ENCODE measurements at regions not wholly inside any gene's neighbourhood (a gene's known extent, or its start where the extent isn't known, plus 50 kb on each side); places are given as distances from the start of the nearest gene placed in this dataset.

- in situ Hi-C loops (cut with HindIII; ENCODE audit: low sequenced_read_pairs), result no loop called here
- TF ChIP-seq CTCF (IDR thresholded peaks at IDR 0.05; ENCODE audit: low read depth, low read length, missing control alignments), result no peak
- H3K4me3 ChIP-seq (ENCODE audit: low read depth, low read length), result no peak overlapping the region
- no peak for DNase-seq (ENCODE audit: low read depth)
These were observed 331.7 kb upstream of the ZMIZ1 start for GRCh38 chr10:78736926-78737630.

GRCh38 chr10:78737883-78738856 lies 330.6 kb upstream of the ZMIZ1 start:
- no peak for DNase-seq (ENCODE audit: low read depth)
- H3K4me3 ChIP-seq (ENCODE audit: low read depth, low read length), result no peak overlapping the region
- no peak for TF ChIP-seq CTCF (IDR thresholded peaks at IDR 0.05; ENCODE audit: low read depth, low read length, missing control alignments)
- in situ Hi-C loops (cut with HindIII; ENCODE audit: low sequenced_read_pairs), result no loop called here

DNA sequence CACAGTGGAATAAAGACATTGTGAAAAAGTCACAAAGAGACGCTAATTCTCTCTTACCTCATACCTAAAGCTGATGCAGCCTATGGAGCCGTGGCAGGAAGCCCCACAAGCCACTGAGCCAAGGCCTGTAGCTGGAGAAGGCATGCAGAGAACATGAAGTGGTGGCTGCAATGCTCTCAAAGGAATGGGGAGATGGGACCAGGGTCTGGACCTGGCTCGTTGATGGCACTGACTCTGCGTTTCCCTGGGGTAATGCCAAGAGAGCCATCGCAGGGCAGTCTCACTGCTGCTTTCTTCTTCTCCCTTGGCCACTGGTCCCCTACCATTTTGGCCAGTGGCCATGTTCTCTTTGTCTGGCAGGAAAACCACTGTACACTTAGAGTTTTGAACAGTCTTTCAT lies 329.9 kb upstream of the ZMIZ1 start:
- no peak for DNase-seq (ENCODE audit: low read depth)
- no peak overlapping the region for H3K4me3 ChIP-seq (ENCODE audit: low read depth, low read length)
- TF ChIP-seq CTCF (IDR thresholded peaks at IDR 0.05; ENCODE audit: low read depth, low read length, missing control alignments), result no peak
- in situ Hi-C loops (cut with HindIII; ENCODE audit: low sequenced_read_pairs), result no loop called here

GRCh38 chr10:78739444-78740053 lies 329.2 kb upstream of the ZMIZ1 start:
- DNase-seq (ENCODE audit: low read depth), result no peak
- TF ChIP-seq CTCF (IDR thresholded peaks at IDR 0.05; ENCODE audit: low read depth, low read length, missing control alignments), result no peak
- in situ Hi-C loops (cut with HindIII; ENCODE audit: low sequenced_read_pairs), result no loop called here
- H3K4me3 ChIP-seq (ENCODE audit: low read depth, low read length), result no peak overlapping the region

DNA sequence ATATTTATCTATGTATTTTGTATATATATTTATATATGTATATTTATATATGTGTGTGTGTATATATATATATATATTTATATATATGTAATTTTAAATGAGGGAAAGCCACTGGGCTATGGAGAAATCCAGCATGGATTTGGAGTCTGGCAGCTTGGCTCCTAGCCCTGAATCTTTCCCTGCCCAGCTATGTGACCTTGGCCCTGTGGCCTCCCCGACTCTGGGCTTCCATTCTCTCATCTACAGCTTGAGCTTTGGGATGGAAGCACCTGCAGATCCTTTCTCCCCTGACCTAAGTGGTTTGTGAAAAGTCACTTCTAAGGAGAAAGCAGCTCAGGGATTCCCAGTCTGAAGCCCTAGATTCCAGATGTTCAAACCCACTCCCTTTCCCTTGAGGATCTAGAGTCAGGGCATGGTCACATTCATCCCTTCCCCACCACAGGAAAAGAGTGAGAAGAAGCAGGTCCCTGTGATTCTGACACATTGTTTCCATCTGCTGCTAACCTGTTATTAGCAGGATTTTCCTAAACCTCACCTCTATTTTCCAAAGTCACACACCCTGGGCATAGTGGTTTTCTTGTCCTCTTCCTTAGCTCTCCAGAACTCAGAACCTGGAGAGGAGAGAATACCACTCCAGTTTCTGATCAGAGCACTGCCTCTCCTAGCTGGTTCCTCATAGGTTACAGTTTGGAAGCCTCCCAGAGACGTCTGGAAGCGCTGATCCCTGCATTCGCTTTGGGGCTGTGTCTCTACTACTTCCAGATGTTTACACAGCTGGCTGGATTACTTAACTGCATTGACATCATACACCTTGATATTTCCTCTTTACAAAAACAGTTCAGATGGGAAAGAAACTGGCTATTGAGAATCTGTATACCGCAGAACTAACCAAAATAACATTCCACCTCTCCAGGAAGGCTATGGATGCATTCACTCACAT lies 327.5 kb upstream of the ZMIZ1 start:
- in situ Hi-C loops (cut with HindIII; ENCODE audit: low sequenced_read_pairs), result no loop called here
- peak; percentile 34 for DNase-seq (ENCODE audit: low read depth)
- H3K4me3 ChIP-seq (ENCODE audit: low read depth, low read length), result no peak overlapping the region
- TF ChIP-seq CTCF (IDR thresholded peaks at IDR 0.05; ENCODE audit: low read depth, low read length, missing control alignments), result no peak

GRCh38 chr10:78742406-78742729 lies 326.4 kb upstream of the ZMIZ1 start:
- DNase-seq (ENCODE audit: low read depth), result no peak
- TF ChIP-seq CTCF (IDR thresholded peaks at IDR 0.05; ENCODE audit: low read depth, low read length, missing control alignments), result no peak
- in situ Hi-C loops (cut with HindIII; ENCODE audit: low sequenced_read_pairs), result no loop called here
- no peak overlapping the region for H3K4me3 ChIP-seq (ENCODE audit: low read depth, low read length)
